H9 (cell line): ENCODE measurements at regions not wholly inside any gene's neighbourhood (a gene's known extent, or its start where the extent isn't known, plus 50 kb on each side); places are given as distances from the start of the nearest gene placed in this dataset.

Source experiments
- DNase-seq: peaks from one replicate; pipeline ENCODE4 v3.0.0-alpha.2; 2017
- H2AFZ ChIP-seq: one replicate; pipeline ENCODE4 v1.6.1; 2013; ENCODE audit warnings: mild to moderate bottlenecking, low read length, control low read depth, moderate library complexity
- H2AK5ac ChIP-seq: 2 replicates; pipeline ENCODE4 v1.6.1; 2013; ENCODE audit warnings: low read length, control low read depth, mixed read lengths; ENCODE audit not compliant: insufficient read length
- H2BK120ac ChIP-seq: one replicate; pipeline ENCODE4 v1.6.1; 2013; ENCODE audit warnings: low read depth, mild to moderate bottlenecking, low read length, control low read depth, inconsistent platforms; ENCODE audit not compliant: poor library complexity, severe bottlenecking
- H2BK12ac ChIP-seq: 2 replicates; pipeline ENCODE4 v1.6.1; 2013; ENCODE audit warnings: low read length, control low read depth, mixed read lengths, low read depth; ENCODE audit not compliant: insufficient read length
- H2BK15ac ChIP-seq: 2 replicates; pipeline ENCODE4 v1.6.1; 2013; ENCODE audit warnings: low read depth, low read length, control low read depth
- H2BK20ac ChIP-seq: one replicate; pipeline ENCODE4 v1.6.1; 2013; ENCODE audit warnings: low read depth, mild to moderate bottlenecking, low read length, control low read depth, inconsistent platforms; ENCODE audit not compliant: poor library complexity, severe bottlenecking
- H2BK5ac ChIP-seq: 2 replicates; pipeline ENCODE4 v1.6.1; 2013; ENCODE audit warnings: low read length, control low read depth, mixed read lengths; ENCODE audit not compliant: insufficient read length
- H3K14ac ChIP-seq: 2 replicates; pipeline ENCODE4 v1.6.1; 2013; ENCODE audit warnings: low read length, control low read depth; ENCODE audit not compliant: insufficient read depth
- H3K18ac ChIP-seq: 2 replicates; pipeline ENCODE4 v1.6.1; 2013; ENCODE audit warnings: low read depth, mild to moderate bottlenecking, mixed read lengths, low read length, control low read depth; ENCODE audit not compliant: insufficient read length
- H3K23ac ChIP-seq: 2 replicates; pipeline ENCODE4 v1.6.1; 2013; ENCODE audit warnings: low read length, control low read depth, mixed read lengths, low read depth; ENCODE audit not compliant: insufficient read length
- H3K23me2 ChIP-seq: 2 replicates; pipeline ENCODE4 v1.6.1; 2013; ENCODE audit warnings: low read depth, mild to moderate bottlenecking, mixed read lengths, low read length, control low read depth; ENCODE audit not compliant: insufficient read length, poor library complexity, severe bottlenecking
- H3K27ac ChIP-seq: 2 replicates; pipeline ENCODE4 v1.5.1; 2013; ENCODE audit warnings: low read length, control low read depth, mixed read lengths, low read depth; ENCODE audit not compliant: insufficient read length
- H3K27me3 ChIP-seq: 2 replicates; pipeline ENCODE4 v1.6.1; 2013; ENCODE audit warnings: low read length, control low read depth, inconsistent platforms; ENCODE audit not compliant: insufficient read depth
- H3K4ac ChIP-seq: 2 replicates; pipeline ENCODE4 v1.6.1; 2013; ENCODE audit warnings: low read depth, mild to moderate bottlenecking, control low read depth, inconsistent platforms, low read length, moderate library complexity
- H3K4me1 ChIP-seq: 2 replicates; pipeline ENCODE4 v1.6.1; 2013; ENCODE audit warnings: low read length, control low read depth, inconsistent platforms; ENCODE audit not compliant: insufficient read depth
- H3K4me2 ChIP-seq: 2 replicates; pipeline ENCODE4 v1.6.1; 2013; ENCODE audit warnings: low read length, control low read depth, mixed read lengths; ENCODE audit not compliant: insufficient read length, insufficient read depth
- H3K56ac ChIP-seq: 2 replicates; pipeline ENCODE4 v1.6.1; 2013; ENCODE audit warnings: low read depth, mild to moderate bottlenecking, mixed read lengths, low read length, control low read depth; ENCODE audit not compliant: insufficient read length
- H3K79me1 ChIP-seq: 2 replicates; pipeline ENCODE4 v1.6.1; 2013; ENCODE audit warnings: low read depth, mild to moderate bottlenecking, moderate library complexity, low read length, control low read depth, inconsistent platforms; ENCODE audit not compliant: insufficient read depth, poor library complexity, severe bottlenecking
- H3K79me2 ChIP-seq: 2 replicates; pipeline ENCODE4 v1.6.1; 2013; ENCODE audit warnings: low read length, control low read depth, inconsistent platforms; ENCODE audit not compliant: insufficient read depth
- H3K9ac ChIP-seq: 2 replicates; pipeline ENCODE4 v1.6.1; 2013; ENCODE audit warnings: low read length, control low read depth, mixed read lengths; ENCODE audit not compliant: insufficient read length; ENCODE audit errors: extremely low read depth
- H3K9me3 ChIP-seq: one replicate; pipeline ENCODE4 v1.6.1; 2013; ENCODE audit warnings: low read depth, low read length, inconsistent platforms; ENCODE audit not compliant: control insufficient read depth
- H3T11ph ChIP-seq: one replicate; pipeline ENCODE4 v1.6.1; 2013; ENCODE audit warnings: mild to moderate bottlenecking, low read length, control low read depth, inconsistent platforms
- H4K20me1 ChIP-seq: one replicate; pipeline ENCODE4 v1.6.1; 2013; ENCODE audit not compliant: control insufficient read depth, insufficient read length, insufficient read depth
- H4K5ac ChIP-seq: 2 replicates; pipeline ENCODE4 v1.6.1; 2013; ENCODE audit warnings: low read depth, mild to moderate bottlenecking, mixed read lengths, low read length, control low read depth; ENCODE audit not compliant: insufficient read length
- H4K8ac ChIP-seq: replicated peaks from 2 replicates; pipeline ENCODE4 v1.6.1; 2013; ENCODE audit warnings: low read length, control low read depth, mixed read lengths, low read depth; ENCODE audit not compliant: insufficient read length
- H4K91ac ChIP-seq: 2 replicates; pipeline ENCODE4 v1.6.1; 2013; ENCODE audit warnings: low read depth, mild to moderate bottlenecking, moderate library complexity, mixed read lengths, low read length, control low read depth; ENCODE audit not compliant: insufficient read length
- H3K27ac Mint-ChIP-seq, 3 experiments: 2 replicates in 2 of 3; 3 replicates in 1 of 3; pipeline ENCODE4 v1.8.0; 2020 to 2021; ENCODE audit warnings: mixed read lengths in 3 of 3, mild to moderate bottlenecking in 1 of 3, moderate library complexity in 1 of 3
- H3K27me3 Mint-ChIP-seq: 2 replicates; pipeline ENCODE4 v1.8.0; 2021; ENCODE audit warnings: low read depth, mild to moderate bottlenecking, moderate library complexity, mixed read lengths
- H3K36me3 Mint-ChIP-seq, 3 experiments: 2 replicates in 2 of 3; 3 replicates in 1 of 3; pipeline ENCODE4 v1.8.0; 2020 to 2021; ENCODE audit warnings: low read depth in 3 of 3, mixed read lengths in 3 of 3; ENCODE audit not compliant: insufficient read depth in 1 of 3
- H3K4me1 Mint-ChIP-seq, 2 experiments: 2 replicates each; pipeline ENCODE4 v1.8.0; 2020; ENCODE audit warnings: mixed read lengths in 2 of 2
- H3K4me3 Mint-ChIP-seq, 2 experiments: 2 replicates in 1 of 2; 3 replicates in 1 of 2; pipeline ENCODE4 v1.8.0; 2020 to 2021; ENCODE audit warnings: mild to moderate bottlenecking in 2 of 2, mixed read lengths in 2 of 2, moderate library complexity in 1 of 2
- H3K9me3 Mint-ChIP-seq, 2 experiments: 2 replicates in 1 of 2; 3 replicates in 1 of 2; pipeline ENCODE4 v1.8.0; 2020; ENCODE audit warnings: mild to moderate bottlenecking in 2 of 2, mixed read lengths in 2 of 2, moderate library complexity in 1 of 2
- CTCF ChIP-seq: fragments of 200-600 bp; sonication (generic); conservative IDR thresholded peaks from 3 replicates; pipeline ENCODE4 v1.8.0; 2021; ENCODE audit warnings: antibody characterized with exemption, mild to moderate bottlenecking
- WGBS: extraction: QIAGEN DNeasy Blood & Tissue Kit; methylation state at CpG from one replicate; pipeline ENCODE4 v1.1.7; 2013; ENCODE audit warnings: missing lambda C conversion rate, low lambda C conversion rate, mixed read lengths; ENCODE audit not compliant: insufficient read length; ENCODE audit errors: extremely low coverage; 5-methylcytosine and 5-hydroxymethylcytosine counted together

GRCh38 chr12:92557422-92557724 is 145.4 kb upstream of the PLEKHG7 start:
- no peak for DNase-seq
- no peak overlapping the region for H2AK5ac ChIP-seq
- no peak overlapping the region for H2BK12ac ChIP-seq
- no peaks in the 10 kb centered on the region for H3K23me2 ChIP-seq
- no peak overlapping the region for H4K91ac ChIP-seq
- no peaks in the 10 kb centered on the region for H3K79me2 ChIP-seq
- Mint-ChIP-seq H3K4me3 (no peak overlapping the region), H3K9me3 (no peaks in the 10 kb centered on the region), H3K27me3 (no peaks in the 10 kb centered on the region), H3K27ac (no peak overlapping the region; a peak in 1 of 7 replicates), H3K36me3 (no peaks in the 10 kb centered on the region), H3K4me1 (peaks cover 8 to 9% of the 10 kb centered on the region in 2 experiments; a peak in 3 of 4 replicates)
- H2BK20ac ChIP-seq: no peak overlapping the region
- H3K4ac ChIP-seq: no peak overlapping the region
- no peak overlapping the region for H3K27ac ChIP-seq
- TF ChIP-seq CTCF: no peak
- H2BK120ac ChIP-seq: no peak overlapping the region
- H3K23ac ChIP-seq: no peak overlapping the region
- H3K4me1 ChIP-seq: no peaks in the 10 kb centered on the region; the same call in 1 of the 2 replicates
- WGBS: no CpG with 5 or more reads among the region's 2 CpGs
- no peak overlapping the region for H3K14ac ChIP-seq
- no peak overlapping the region for H3K9ac ChIP-seq
- H2AFZ ChIP-seq: no peak overlapping the region
- H3K79me1 ChIP-seq: no peaks in the 10 kb centered on the region
- H2BK5ac ChIP-seq: no peak overlapping the region
- no peaks in the 10 kb centered on the region for H3K9me3 ChIP-seq
- H2BK15ac ChIP-seq: no peak overlapping the region
- no peaks in the 10 kb centered on the region for H4K20me1 ChIP-seq
- no peak overlapping the region for H3T11ph ChIP-seq
- no peak overlapping the region for H4K8ac ChIP-seq
- no peaks in the 10 kb centered on the region for H3K27me3 ChIP-seq
- no peak overlapping the region for H4K5ac ChIP-seq
- H3K4me2 ChIP-seq: no peak overlapping the region
- H3K56ac ChIP-seq: no peak overlapping the region
- no peak overlapping the region for H3K18ac ChIP-seq
